NCI-H510A (cell line): ENCODE measurements at regions not wholly inside any gene's neighbourhood (a gene's known extent, or its start where the extent isn't known, plus 50 kb on each side); places are given as distances from the start of the nearest gene placed in this dataset.

Experiments
- DNase-seq: peaks from one replicate; lab custom pipeline; 2025; lab: John Stamatoyannopoulos, UW

- DNase-seq: no peak
Observed at GRCh38 chr4:45778514-45778913, 345.3 kb downstream of the GABRG1 start.

- DNase-seq: no peak
Observed at GRCh38 chr4:45776146-45776545, 347.7 kb downstream of the GABRG1 start.

- no peak for DNase-seq
Observed at GRCh38 chr4:45770958-45771357, 352.9 kb downstream of the GABRG1 start.

GRCh38 chr4:45765521-45765920 is 358.3 kb downstream of the GABRG1 start:
- no peak for DNase-seq

- DNase-seq: no peak
Observed at GRCh38 chr4:45751877-45752530, 371.9 kb downstream of the GABRG1 start.

GRCh38 chr4:45750721-45751120 is 373.1 kb downstream of the GABRG1 start:
- no peak for DNase-seq

- no peak for DNase-seq
Observed at GRCh38 chr4:45745741-45746140, 378.1 kb downstream of the GABRG1 start.

GRCh38 chr4:45741897-45742296 is 382.0 kb downstream of the GABRG1 start:
- DNase-seq: no peak

GRCh38 chr4:45732161-45732560 is 391.7 kb downstream of the GABRG1 start:
- DNase-seq: no peak

GRCh38 chr4:45716093-45716492 is 407.8 kb downstream of the GABRG1 start:
- DNase-seq: no peak

GRCh38 chr4:45713996-45714395 is 409.9 kb downstream of the GABRG1 start:
- DNase-seq: no peak

- no peak for DNase-seq
Observed at GRCh38 chr4:45701621-45702020, 422.2 kb downstream of the GABRG1 start.

GRCh38 chr4:45693746-45694145 is 430.1 kb downstream of the GABRG1 start:
- DNase-seq: no peak

- no peak for DNase-seq
Observed at GRCh38 chr4:45692131-45692735, 431.6 kb downstream of the GABRG1 start.

GRCh38 chr4:45688341-45688740 is 435.5 kb downstream of the GABRG1 start:
- no peak for DNase-seq

- no peak for DNase-seq
Observed at GRCh38 chr4:45679411-45679810, 444.4 kb downstream of the GABRG1 start.

GRCh38 chr4:45668128-45668527 is 455.7 kb downstream of the GABRG1 start:
- no peak for DNase-seq

GRCh38 chr4:45663628-45664081 is 460.2 kb downstream of the GABRG1 start:
- no peak for DNase-seq

GRCh38 chr4:45663003-45663402 is 460.9 kb downstream of the GABRG1 start:
- no peak for DNase-seq

- DNase-seq: no peak
Observed at GRCh38 chr4:45661893-45662292, 462.0 kb downstream of the GABRG1 start.

GRCh38 chr4:45650545-45650944 is 473.3 kb downstream of the GABRG1 start:
- no peak for DNase-seq

- no peak for DNase-seq
Observed at GRCh38 chr4:45648846-45649245, 475.0 kb downstream of the GABRG1 start.

GRCh38 chr4:45647823-45648222 is 476.0 kb downstream of the GABRG1 start:
- no peak for DNase-seq
